AG09319 (cell line): ENCODE measurements at regions not wholly inside any gene's neighbourhood (a gene's known extent, or its start where the extent isn't known, plus 50 kb on each side); places are given as distances from the start of the nearest gene placed in this dataset.

ENCODE experiments used
- DNase-seq: peaks from one replicate; pipeline ENCODE4 v3.0.0-alpha.2; 2010; ENCODE audit warnings: low read depth; ENCODE audit errors: extremely low read depth
- CTCF ChIP-seq: IDR thresholded peaks from 2 replicates; pipeline ENCODE4 v1.5.1; 2011; ENCODE audit warnings: low read depth, mild to moderate bottlenecking, inconsistent platforms, low read length, moderate library complexity

- no peak for TF ChIP-seq CTCF
- DNase-seq, result no peak
These were observed 208.6 kb downstream of the VEGFC start for GRCh38 chr4:176584031-176584606.

GRCh38 chr4:176587920-176588319 is 204.8 kb downstream of the VEGFC start:
- TF ChIP-seq CTCF, result no peak
- DNase-seq, result peak; percentile 24

GRCh38 chr4:176588436-176588835 is 204.3 kb downstream of the VEGFC start:
- DNase-seq, result no peak
- TF ChIP-seq CTCF, result no peak

GRCh38 chr4:176592976-176593670 is 199.6 kb downstream of the VEGFC start:
- no peak for TF ChIP-seq CTCF
- DNase-seq, result no peak

GRCh38 chr4:176593943-176594342 is 198.8 kb downstream of the VEGFC start:
- no peak for TF ChIP-seq CTCF
- no peak for DNase-seq

GRCh38 chr4:176595257-176595656 is 197.5 kb downstream of the VEGFC start:
- DNase-seq, result no peak

More at GRCh38 chr4:176595257-176595656, 197.5 kb downstream of the VEGFC start:
- TF ChIP-seq CTCF, result no peak
